ENCODE measurements at regions not wholly inside any gene's neighbourhood (a gene's known extent, or its start where the extent isn't known, plus 50 kb on each side); places are given as distances from the start of the nearest gene placed in this dataset.

DNA sequence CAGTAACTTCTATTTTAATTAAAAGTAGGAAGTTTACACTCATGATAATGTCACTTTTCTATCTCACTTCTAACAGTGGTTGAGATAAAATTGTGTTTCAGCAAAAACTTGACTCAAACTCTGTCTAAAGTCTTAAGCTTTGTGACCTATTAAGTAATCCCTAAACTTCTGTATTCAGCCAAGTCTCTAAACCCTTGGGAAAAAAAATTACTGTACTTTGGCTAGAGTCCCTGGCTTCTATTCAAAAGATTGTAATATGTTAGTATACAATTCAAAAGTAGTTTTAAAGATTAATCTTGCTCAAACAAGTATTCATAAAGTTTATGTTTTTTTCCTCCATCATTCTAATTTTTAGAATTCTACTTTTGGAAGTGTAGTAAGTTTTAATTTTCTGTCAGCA lies 1248.8 kb downstream of the UQCRFS1 start:
- TF ChIP-seq, protein P1, sequence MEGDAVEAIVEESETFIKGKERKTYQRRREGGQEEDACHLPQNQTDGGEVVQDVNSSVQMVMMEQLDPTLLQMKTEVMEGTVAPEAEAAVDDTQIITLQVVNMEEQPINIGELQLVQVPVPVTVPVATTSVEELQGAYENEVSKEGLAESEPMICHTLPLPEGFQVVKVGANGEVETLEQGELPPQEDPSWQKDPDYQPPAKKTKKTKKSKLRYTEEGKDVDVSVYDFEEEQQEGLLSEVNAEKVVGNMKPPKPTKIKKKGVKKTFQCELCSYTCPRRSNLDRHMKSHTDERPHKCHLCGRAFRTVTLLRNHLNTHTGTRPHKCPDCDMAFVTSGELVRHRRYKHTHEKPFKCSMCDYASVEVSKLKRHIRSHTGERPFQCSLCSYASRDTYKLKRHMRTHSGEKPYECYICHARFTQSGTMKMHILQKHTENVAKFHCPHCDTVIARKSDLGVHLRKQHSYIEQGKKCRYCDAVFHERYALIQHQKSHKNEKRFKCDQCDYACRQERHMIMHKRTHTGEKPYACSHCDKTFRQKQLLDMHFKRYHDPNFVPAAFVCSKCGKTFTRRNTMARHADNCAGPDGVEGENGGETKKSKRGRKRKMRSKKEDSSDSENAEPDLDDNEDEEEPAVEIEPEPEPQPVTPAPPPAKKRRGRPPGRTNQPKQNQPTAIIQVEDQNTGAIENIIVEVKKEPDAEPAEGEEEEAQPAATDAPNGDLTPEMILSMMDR (conservative IDR thresholded peaks at IDR 0.05; ENCODE audit: low read length), result no peak
- no peak for TF ChIP-seq EZH2phosphoT487 (IDR thresholded peaks at IDR 0.05; ENCODE audit: borderline replicate concordance)

Measured in Loucy (cell line).